OCI-LY3 (cell line): ENCODE measurements at regions not wholly inside any gene's neighbourhood (a gene's known extent, or its start where the extent isn't known, plus 50 kb on each side); places are given as distances from the start of the nearest gene placed in this dataset.

Experiments used
- CTCF ChIP-seq: fragments of 200-600, 300-600 bp; sonication (generic); IDR thresholded peaks from 2 replicates; pipeline ENCODE4 v1.5.1; 2014; ENCODE audit warnings: antibody characterized with exemption, low read length, low read depth
- EZH2phosphoT487 ChIP-seq: fragments of 200-600 bp; shearing (Covaris generic); IDR thresholded peaks from 2 replicates; pipeline ENCODE4 v1.6.1; 2018; ENCODE audit warnings: antibody characterized with exemption, mixed run types, low read depth

GRCh38 chr3:80688814-80689213, 921.0 kb upstream of the ROBO1 start:
- TF ChIP-seq CTCF (peak; percentile 60), EZH2phosphoT487 (no peak)
